GM23248 (cell line): ENCODE measurements at regions not wholly inside any gene's neighbourhood (a gene's known extent, or its start where the extent isn't known, plus 50 kb on each side); places are given as distances from the start of the nearest gene placed in this dataset.

Experiments
- EZH2 ChIP-seq: fragments of 200-600 bp; sonication (generic); IDR thresholded peaks from 2 replicates; pipeline ENCODE4 v1.6.1; 2018; ENCODE audit warnings: antibody characterized with exemption, mild to moderate bottlenecking; ENCODE audit not compliant: insufficient read depth, poor library complexity, severe bottlenecking
- EZH2phosphoT487 ChIP-seq: fragments of 200-600 bp; sonication (generic); IDR thresholded peaks from 2 replicates; pipeline ENCODE4 v1.6.1; 2018; ENCODE audit warnings: antibody characterized with exemption, moderate library complexity, mild to moderate bottlenecking, low read depth; ENCODE audit not compliant: insufficient read depth

DNA sequence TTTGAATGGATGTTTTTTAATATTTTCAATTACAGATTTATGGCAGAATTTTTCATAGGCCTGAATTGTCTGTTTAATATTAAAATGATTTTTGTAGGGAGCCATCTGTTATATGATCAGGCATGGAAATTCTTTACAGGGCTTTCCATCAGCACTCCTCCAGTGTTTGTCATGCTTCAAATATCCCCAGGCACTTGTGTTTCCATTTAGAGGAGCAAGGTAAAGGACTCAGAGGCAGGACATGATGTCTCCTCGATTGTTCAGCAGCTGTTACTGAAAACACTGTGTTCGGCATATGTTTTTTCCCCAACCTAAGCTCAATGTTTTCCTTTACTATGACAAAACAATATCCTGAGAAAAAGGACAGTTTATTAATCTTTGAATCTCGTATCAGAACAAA, 172.3 kb upstream of the RFX3 start:
- TF ChIP-seq EZH2, result no peak
- no peak for TF ChIP-seq EZH2phosphoT487
